GM18526 (cell line): ENCODE measurements at regions not wholly inside any gene's neighbourhood (a gene's known extent, or its start where the extent isn't known, plus 50 kb on each side); places are given as distances from the start of the nearest gene placed in this dataset.

Source experiments
- POLR2A ChIP-seq: IDR thresholded peaks from 3 replicates; pipeline ENCODE4 v1.6.1; 2011; ENCODE audit not compliant: insufficient read length; ENCODE audit errors: extremely low read depth

GRCh38 chr14:59132796-59133494 is 55.5 kb upstream of the DAAM1 start:
- TF ChIP-seq POLR2A = no peak

- TF ChIP-seq POLR2A = no peak
Observed at GRCh38 chr14:59133709-59134108, 54.8 kb upstream of the DAAM1 start.

GRCh38 chr14:59134307-59134706 is 54.2 kb upstream of the DAAM1 start:
- TF ChIP-seq POLR2A = no peak

- TF ChIP-seq POLR2A = no peak
Observed at GRCh38 chr14:59137256-59137655, 51.2 kb upstream of the DAAM1 start.
